Activated CD8-positive, alpha-beta memory T cell treated with anti-CD3 and anti-CD28 coated beads for 24 hours (primary cell): ENCODE measurements at regions not wholly inside any gene's neighbourhood (a gene's known extent, or its start where the extent isn't known, plus 50 kb on each side); places are given as distances from the start of the nearest gene placed in this dataset.
"Not testable (repeated sequence)": the region's sequence is repeated elsewhere in the genome, so short reads cannot be mapped to it uniquely, and the experiment has no call there.

Experiments
- DNase-seq: peaks from one replicate; pipeline ENCODE4 v3.0.0-alpha.2; 2020

DNA sequence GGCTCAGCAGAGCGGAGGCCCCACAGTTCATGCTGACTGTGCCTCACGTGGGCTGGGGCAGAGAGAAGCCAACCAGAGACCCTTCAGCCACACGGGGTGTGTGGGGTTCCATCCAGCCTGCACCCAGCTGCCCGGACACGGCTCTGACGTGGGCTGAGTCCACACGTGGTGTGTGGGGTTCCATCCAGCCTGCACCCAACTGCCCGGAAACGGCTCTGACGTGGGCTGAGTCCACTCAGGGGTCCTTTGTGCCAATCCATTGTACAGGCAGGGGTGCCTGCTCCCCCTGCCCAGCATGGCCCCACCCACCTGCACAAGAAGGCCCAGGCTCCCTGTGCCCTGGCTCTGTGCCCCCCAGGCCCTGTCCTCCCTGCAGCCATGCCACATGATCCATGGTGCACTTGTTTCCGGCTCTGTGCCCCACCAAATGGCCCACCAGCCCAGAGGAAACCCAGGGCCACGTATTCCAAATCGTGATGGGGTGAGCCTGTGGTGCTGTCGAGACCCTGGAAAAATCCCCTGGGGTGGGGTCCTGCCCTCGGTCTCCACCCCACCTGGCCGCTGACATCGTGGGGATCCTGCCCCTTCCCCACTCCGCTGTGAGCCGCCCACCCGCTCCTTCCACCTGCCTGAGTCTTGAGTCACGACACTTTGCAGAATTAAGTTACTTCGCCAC is 99.3 kb upstream of the SFSWAP start:
- no peak for DNase-seq

DNA sequence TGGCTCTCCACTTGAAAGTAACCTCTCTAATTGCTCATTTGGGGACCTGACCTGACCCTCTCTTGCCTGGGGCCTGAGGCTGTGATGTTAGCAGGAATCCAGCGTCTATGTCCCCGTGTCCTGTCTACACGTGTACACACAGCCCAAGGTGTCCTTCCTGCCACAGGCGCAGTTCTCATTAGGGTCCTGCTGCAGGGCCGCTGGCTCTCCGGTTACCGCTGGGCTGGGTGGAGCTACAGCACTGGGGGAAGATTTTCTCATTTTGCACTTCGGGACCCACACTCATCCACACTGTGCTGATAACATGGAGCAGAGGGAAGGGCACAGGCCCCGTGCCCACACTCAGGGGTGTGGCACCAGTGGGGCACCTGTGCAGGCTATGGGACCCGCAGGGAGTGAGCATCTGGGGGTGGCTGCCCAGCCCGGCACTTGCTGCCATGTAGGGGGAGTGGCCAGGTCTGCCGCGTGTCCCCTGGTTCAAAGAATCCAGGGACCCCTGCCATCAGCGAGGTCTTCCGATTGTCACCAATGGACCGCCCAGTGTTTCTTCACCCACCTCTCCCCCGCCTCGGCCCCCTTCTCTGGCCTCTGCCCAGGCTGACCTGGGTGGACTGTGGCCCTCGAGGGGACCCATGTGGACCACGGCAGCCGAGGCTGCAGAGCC is 98.7 kb upstream of the SFSWAP start:
- DNase-seq, result no peak

DNA sequence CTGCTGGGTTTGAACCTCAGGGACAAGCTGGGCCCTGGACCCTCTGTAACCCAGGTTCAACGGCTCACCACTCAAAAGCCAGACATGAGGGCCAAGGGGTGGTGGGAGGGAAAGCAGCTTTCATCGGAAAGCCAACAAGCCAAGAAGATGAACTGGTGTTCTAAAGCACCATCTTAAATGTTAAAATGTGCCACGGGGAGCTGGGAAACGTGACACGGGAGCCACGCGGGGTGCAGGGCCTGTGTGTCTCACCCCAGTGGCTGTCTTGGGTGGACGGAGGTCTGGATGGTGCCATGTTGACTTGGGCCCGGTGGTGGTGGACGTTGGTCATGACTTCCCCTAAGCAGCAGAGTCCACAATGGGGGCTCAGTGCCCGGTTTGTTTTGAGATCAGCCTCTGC is 97.7 kb upstream of the SFSWAP start:
- DNase-seq, result no peak

DNA sequence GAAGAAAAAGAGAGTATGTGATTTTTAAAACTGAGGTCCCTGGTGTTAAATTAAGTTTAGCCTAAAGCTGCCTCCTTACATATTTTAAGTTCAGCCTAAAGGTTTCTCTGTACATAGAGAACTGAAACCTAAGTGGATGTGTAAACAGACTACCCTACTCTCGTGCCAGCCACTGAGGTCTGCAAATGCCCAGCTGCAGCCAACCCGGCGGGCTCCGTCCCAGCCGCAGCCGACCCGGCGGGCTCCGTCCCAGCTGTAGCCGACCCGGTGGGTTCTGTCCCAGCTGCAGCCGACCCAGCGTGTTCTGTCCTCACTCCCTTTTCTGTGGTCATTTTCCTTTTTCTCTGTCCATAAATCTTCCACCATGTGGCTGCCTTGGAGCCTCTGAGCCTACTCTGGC is 97.2 kb upstream of the SFSWAP start:
- DNase-seq, result no peak

DNA sequence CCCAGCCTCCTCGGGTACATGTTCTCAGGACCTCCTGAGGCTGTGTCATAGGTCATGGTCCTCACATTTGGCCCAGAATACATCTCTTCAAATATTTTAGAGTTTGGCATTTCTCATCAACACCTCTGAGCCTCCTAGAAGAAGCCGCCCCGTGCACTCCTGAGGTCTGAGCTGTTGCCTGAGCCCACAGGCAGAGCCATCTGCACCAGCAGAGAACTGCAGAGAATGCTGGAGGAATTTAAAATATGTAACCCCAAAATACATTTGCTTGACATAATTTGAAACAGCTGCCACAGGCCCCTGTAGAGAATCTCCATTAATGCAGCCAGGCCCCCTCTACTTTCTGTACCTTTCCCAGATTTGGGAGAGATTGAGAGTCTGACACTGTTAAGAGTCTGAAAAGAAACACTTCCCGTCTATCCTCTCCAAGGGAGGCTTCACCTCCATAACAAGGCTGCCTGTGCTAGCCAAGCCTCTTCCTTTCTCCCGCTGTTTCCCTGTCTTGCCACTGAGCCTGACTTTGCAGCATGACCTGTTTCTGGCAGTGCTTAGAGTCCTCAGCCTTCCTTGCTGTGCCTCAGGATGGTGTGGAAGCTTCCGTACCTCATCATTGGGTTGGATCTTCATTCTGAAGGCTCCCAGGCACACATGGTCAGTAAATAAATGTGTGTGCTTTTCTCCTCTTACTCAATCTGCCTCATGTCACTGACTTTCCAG is 95.4 kb upstream of the SFSWAP start:
- DNase-seq, result no peak

DNA sequence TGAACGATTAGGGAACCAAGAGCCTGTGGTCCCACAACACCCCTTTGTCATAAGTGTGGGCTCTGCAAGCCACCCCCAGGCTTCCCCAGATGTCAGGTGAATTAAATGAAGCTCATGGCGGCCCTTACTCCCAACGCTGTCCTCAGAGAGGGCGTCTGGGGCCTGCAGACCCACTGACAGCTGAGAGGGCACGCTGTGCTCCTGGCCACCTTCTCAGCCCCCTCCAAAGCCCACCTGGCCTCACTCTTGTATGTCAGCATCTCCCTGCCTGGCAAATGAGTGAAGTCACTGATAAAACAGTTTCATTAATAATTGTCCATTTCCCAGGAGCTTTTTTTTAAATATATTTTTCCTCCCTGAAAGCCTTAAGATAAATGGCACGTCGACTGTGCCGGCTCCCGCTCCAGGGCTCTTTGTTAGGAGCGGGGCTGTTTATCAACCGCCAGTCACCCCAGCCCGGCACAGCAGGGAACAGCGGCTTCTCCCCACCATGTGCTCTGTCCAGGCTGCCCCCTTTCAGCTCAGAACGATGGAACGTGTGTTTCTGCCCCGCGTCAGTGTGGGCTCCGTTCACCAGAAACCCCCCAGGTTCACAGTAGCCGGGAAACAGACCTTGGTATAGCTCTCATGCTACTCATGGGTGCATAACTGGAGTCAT is 94.7 kb upstream of the SFSWAP start:
- no peak for DNase-seq

DNA sequence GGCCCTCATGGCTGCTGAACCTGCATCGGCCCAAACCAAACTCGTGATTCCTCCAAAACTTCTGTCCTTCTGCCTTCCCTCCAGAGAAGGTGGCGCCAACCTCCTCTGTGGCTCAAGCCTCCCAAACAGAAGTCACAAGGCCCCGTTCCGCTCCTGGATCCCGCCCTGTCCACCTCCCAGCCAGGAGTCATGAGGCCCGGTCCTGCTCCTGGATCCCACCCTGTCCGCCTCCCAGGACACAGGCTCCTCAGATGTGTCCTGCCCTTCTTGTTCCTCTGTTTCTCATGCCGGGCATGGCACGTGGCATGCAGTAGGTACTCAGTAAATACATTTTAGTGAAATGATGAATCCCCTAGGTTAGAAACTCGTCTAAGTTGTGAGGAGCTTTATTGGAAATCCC is 94.2 kb upstream of the SFSWAP start:
- no peak for DNase-seq

DNA sequence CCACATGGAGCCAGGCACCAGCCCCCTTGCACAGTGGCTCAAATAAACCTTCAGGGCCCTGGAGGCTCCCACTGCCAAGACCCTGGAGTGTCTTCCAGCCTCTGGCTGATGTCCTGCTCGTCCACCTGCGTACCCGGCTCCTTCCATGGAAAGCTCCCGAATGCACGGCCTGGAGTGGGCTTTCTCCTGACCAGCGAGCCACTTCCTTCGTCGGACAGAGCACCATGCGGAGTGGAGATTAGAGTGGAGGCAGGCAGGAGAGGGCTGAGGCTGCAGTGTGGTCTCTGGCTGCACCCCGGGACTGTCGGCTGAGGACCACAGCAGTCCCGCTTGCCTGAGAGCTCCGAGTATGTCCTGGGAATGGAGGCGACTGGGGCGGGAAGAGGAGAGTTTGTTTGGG is 93.7 kb upstream of the SFSWAP start:
- no peak for DNase-seq

DNA sequence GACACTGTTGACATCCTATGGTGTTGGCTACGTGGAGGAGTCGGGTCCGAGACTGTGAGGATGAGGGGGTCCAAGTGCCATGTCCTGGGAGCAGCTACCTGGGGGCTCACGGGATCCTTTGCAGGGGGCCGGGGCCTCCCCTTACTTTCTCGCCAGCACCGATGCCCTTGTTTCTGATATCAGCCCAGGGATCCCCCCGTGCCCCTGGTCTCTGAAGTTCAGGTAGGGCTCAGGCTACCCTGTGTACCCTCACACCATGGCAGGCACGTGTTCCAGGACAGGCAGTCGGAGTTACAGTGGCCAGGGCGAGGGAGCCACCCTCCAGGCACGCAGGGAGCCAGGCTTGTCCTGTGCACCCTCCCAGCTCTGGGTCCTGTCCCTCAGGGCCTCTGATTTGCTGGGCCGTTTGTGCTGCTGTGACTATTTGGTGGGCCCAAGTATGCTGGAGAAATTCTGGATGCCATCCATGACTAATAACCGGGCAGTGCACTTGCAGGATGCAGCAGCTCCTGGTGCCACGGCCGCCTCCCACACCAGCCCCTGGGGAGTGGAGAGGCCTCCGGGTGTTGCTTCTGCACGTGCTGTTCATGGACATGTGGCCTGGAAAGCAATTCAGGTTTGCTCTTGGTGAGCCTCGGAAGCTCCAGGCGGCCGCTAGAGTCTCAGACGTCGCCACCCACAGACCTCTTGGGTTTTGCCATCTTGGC is 93.1 kb upstream of the SFSWAP start:
- DNase-seq, result no peak

DNA sequence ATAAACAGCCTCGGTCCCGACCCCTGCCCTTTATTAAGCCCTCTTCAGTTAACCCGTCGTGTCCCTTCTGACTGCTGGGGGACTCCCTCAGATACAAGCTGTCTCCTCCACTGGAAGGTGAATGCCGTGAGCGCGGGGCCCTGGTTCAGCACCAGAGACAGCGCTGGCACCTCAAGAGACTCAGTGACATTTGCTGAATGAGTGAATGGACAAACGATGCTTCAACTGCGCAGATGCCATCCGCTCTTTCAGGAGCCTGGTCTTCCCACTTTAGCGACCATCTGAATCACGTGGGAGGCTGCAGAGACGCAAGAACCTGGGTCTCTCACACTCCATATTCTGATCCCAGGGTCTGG is 92.6 kb upstream of the SFSWAP start:
- DNase-seq, result no peak

DNA sequence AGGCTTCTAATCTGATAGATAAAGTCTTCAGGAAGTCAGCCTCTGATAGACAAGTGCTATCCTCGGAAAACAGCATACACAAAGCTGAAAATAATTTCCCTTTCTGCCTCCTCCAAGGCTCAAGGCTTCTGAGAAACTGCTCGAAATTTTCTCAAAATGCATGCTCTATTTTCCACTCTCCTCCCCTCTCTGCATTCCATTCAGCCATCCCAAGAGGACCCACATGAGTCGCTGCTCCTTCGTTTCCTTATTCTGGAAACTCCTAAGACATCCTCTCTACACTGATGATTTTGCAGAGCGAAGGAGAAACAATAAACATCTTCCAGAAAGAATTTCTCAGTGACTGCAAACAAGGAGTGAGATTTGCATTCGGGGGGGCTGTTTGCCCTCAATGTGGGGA is 92.2 kb upstream of the SFSWAP start:
- no peak for DNase-seq

DNA sequence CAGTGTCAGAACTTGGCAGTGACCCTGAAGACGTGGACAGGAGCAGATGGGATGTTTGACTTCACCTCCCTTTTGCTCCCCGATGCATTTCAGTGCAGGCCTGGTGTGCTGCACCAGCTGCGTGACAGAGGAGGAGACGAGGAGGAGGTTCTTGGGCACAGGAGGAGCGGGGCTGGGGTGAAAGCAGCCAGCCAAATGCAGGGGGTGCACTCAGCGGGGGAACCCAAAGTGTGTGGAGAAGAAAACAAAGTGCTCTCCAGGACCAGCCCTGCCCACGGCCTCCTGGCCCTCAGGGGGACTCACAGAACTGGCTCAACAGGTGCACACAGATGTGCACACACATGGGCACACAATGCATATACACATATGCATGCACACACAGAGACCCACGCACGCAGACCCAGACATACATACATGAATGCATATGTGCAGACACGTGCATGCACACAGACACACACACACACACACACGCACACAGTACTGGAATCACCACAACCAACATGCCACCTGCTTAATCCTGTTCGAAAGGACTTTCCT is 91.7 kb upstream of the SFSWAP start:
- DNase-seq, result no peak

DNA sequence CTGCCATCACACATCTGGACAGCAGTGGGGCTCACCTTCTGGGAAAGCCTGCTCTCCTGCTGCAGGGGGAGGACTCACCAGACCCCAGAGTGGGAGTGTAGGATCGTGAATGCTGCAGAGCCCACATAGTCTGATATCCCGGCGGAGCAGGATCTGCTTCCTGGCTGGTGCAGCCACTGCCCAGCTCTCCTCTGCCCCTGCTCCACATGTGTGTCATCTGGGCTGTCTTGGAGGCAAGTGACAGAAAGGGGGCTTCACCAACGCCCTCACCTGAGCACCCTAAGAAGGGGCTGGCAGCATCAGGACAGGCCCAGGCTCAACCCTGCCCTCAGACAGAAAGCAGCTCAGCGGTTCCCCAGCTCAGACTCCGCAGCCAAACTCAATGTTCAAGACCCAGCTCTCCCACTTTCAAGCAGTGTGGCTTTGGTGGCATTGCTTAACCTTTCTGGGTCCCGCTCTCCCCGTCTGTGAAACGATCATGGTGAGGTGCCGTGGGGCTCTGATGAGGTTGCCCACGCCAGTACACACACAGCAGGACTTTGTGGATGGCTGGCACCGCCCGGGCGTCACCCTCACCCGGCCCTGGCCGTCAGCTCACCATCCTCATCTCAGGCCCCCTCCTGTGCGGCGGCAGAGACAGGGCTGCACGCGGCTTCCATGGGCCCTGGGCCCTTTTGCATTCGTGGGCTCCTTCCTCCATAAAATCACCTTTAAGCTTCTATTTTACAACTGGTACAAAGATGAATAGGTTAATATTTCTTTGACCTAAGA is 91.0 kb upstream of the SFSWAP start:
- DNase-seq, result no peak

DNA sequence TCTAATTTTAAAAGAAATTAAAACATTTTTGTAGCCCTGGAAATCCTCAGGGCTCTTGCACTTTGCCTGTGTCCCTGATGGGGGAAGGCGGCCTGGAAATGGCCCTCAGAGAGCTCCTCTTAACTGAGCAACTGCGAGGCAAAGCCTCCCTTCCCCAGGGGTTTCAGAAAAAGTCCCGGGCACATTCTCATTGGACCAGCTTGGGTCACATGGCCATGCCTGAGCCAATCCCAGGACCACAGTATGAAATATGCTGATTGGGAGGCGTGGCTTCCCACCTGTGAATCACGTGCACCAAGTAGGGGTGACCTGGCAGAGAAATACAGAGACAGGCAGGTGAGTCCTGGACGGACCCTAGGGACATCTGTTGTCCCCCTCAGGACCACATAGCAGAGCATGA is 90.4 kb upstream of the SFSWAP start:
- no peak for DNase-seq

DNA sequence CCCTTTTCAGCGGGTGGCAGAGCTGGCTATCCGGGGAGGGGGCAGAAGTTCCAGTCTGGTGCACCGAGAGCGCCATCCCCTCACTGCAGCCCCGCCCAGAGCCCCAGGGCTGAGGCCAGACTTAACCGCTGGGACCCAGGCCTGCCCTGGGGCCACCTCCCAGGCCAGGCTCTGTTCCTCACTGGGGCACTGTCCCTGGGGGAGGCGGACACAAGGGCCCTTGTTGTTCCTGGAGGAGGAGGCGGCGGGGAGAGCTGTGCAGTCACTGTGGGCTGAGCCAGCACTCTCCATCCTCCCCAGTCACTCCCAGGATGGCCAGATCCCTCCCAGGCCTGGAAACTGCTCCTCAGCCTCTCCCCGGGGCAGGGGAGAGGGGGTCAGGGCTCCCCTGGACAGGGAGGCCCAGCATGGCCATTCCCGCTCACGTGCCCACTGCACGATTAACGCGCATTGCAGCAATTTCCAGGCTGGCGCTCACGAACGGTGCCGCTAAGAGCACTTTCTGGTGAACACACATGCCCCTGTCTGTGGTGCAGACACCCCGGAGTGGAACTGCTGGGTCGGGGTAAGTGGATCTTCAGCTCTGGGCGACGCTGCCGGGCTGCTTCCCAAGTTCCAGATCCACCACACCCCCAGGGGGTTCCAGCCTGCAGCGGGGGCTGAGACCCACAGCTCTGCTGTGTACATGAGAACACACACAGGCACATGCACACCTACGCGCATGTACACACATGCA is 89.8 kb upstream of the SFSWAP start:
- no peak for DNase-seq

DNA sequence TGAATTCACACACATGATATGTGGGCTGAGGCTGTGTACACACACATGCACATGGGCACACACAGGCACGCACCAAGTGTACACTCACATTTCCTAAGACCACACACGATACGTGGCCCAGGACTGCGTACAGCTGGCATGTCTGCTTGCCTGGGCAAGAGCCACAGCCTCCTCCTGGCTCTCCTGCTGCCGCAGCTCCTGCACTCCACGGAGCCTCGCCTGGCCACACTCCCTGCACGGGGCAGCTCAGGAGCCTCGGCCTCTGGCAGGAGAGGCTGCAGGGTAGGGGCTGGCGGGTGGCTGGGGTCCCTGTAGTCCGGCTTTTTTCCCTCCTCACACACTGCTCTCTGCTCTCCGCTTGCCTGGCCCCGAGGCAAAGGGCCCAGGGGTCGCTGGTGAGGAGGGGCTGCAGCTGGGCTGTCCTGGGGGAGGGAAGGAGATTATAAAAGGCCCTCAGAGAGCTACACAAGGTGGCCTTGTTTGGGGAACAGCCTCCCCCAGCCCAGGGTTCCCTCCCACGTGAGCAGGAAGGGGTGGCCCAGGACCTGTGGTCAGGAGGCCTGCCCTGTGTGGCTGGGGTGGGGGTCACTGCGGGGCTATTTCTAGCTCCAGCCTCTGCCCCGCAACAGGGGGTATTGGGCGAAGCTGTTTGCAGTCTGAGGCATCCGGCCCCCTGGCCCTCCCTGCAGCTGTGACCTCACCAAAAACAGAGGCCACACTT is 89.0 kb upstream of the SFSWAP start:
- no peak for DNase-seq

DNA sequence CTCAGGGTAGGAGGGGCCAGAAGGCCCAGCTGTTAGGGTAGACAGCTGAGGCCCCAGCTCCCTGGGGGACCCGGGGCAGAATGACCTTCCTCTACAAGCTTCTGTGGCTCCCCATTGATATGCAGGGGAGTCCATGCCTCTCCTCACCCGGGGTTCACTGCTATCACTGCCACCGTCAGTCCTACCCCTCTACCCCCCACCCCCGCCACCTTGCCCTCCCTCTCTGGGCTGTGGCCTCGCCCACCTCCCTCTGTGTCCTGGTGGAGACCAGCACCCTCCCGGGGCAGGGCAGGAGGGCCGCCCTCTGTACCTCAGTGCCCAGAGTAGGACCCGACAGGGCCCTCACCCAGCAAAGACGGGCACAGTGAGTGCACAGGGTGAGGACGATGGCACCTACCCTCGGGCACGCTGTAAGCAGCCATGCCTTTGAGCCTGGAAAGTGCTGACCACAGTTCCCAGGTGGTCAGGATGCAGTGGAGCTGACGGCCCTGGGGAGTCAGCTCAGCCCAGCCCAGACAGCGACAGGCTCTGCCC is 88.4 kb upstream of the SFSWAP start:
- DNase-seq, result no peak

DNA sequence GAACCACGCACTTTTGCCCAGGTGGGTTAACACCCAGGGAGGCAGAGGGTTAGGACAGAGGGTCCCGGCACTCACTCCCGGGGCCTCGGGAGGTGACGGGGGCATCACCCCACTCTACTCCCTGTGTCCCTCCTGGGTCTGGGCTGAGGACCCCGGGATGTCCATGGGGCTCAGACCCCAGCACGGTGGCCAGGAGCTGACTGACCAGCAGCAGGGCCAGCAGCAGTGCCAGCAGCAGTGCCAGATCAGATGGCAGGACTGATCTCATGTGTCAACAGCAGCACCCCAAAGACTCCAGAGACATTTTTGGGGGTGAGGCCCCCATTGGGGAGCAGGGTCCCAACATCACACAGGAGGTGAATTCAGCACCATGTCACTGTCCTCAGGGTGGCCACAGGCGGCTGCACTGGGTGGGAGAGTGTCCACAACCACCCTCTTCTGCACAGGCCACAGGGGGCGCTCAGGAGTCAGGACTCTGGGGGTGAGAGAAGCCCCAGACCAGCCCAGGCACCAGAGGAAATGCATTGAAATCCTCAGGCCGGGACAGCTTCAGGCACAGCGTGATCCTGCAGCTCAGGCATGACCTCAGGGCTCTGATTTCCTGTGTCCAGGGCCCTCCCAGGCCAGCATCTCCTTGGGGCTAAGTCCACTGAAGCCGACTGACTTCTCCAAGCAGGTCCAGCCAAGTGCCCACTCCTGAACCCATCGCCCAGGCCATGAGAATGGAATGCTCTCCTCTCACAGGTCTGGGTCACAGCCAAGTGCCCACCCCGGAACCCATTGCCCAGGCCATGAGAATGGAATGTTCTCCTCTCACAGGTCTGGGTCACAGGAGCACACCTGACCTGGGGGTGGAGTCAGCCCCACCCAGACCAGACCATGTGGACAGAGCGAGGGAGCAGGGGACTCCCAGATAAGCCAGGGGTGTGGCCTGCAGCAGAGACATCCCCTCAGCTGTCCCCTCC is 87.2 kb upstream of the SFSWAP start:
- DNase-seq, result not testable (repeated sequence)

DNA sequence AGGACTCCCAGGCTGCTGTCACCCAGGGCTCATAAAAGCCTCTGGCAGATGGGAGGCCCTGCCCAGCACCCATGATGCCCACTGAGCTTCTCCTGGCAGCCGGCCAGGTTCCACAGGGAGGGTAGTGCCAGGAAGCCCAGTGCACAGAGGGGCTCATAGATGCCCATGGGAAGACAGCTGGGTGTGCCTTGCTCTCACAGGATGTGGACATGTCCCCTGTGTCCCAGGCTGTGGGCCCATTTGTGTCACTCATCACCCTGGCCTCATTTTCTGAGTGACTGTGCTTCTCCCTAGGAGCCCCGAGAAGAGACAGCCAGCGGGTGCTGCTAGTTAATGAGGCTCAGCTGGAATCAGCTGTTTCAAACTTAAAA is 86.5 kb upstream of the SFSWAP start:
- DNase-seq, result not testable (repeated sequence)
